ENCODE measurements at regions not wholly inside any gene's neighbourhood (a gene's known extent, or its start where the extent isn't known, plus 50 kb on each side); places are given as distances from the start of the nearest gene placed in this dataset.

- 89% methylated on average over 1 of the region's 1 CpG for WGBS
- Histone ChIP-seq H3K4me3 (no peak overlapping the region), H3K4me1 (no peaks in the 10 kb centered on the region), H3K36me3 (no peaks in the 10 kb centered on the region), H3K27ac (no peak overlapping the region), H3K9me3 (no peaks in the 10 kb centered on the region), H3K27me3 (no peaks in the 10 kb centered on the region)
- TF ChIP-seq EP300 (IDR thresholded peaks at IDR 0.05) = no peak
- no peak for TF ChIP-seq POLR2A (IDR thresholded peaks at IDR 0.05)
- no peak for TF ChIP-seq POLR2AphosphoS5 (IDR thresholded peaks at IDR 0.05)
- TF ChIP-seq CTCF (IDR thresholded peaks at IDR 0.05) = no peak
- no peak for DNase-seq (ENCODE audit: low spot score in 2 of 2)
Measured at GRCh38 chr18:29693334-29693733, 1349.2 kb downstream of the DSC3 start.

DNA sequence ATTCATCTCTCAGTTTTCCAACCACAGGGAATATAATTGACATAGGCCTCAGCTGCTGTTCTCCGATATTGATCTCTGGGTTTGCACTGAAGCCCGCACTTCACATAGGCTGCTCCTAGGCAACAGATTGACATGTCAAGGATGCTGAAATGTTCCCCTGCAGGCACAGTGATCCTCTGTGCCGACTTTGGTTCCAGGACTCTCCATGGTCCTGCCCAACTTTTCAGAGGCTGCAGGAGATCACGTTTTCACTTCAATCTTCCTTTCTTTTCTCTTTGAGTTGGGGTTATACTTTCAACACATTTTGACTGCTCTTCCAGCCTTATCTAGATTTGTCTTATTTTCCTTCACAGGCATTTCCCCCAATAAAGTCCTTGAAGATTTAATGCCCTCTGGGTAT lies 1361.0 kb downstream of the DSC3 start:
- WGBS = 70% methylated on average over 4 of the region's 4 CpGs
- Histone ChIP-seq H3K27ac (no peak overlapping the region), H3K4me3 (no peak overlapping the region), H3K9me3 (no peaks in the 10 kb centered on the region), H3K27me3 (no peaks in the 10 kb centered on the region), H3K36me3 (no peaks in the 10 kb centered on the region), H3K4me1 (no peaks in the 10 kb centered on the region)
- no peak for TF ChIP-seq POLR2AphosphoS5 (IDR thresholded peaks at IDR 0.05)
- no peak for TF ChIP-seq POLR2A (IDR thresholded peaks at IDR 0.05)
- TF ChIP-seq CTCF (IDR thresholded peaks at IDR 0.05) = no peak
- TF ChIP-seq EP300 (IDR thresholded peaks at IDR 0.05) = no peak
- DNase-seq (ENCODE audit: low spot score in 2 of 2) = no peak

DNA sequence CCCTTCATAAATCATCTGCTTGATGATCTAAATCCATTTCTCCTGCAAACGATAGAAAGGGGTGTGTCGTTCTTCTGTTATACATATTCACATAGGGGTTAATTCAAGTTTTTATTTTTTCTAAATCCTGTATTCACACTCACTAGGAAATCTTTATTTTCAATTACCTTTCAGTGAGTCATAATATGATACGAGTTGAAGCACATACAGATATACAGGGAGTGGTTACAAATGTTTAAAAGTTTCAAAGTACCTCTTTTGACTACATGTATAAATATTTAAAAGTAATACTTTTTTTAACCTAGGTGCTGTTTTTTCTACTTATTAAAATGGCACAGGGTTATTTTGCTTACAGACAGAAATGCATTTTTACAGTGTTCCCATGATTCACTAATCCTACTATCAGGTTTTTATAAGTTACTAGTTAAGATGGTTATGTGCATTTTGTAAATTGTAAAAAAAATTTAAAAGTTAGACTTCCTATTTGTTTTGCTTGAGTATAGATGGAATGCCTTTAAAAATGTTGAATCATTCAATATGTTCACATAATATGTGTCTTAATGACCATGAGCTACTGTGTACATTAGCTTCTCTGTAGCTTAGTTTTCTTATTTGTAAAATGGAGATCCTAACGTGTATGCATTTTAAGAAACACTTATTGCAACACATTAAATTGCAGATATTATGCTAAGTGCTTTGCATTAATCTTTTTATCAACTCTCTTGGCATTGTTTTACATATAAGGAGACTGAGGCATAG lies 1378.1 kb downstream of the DSC3 start:
- Histone ChIP-seq H3K27ac (no peak overlapping the region), H3K9me3 (no peaks in the 10 kb centered on the region), H3K4me3 (no peak overlapping the region), H3K36me3 (no peaks in the 10 kb centered on the region), H3K27me3 (no peaks in the 10 kb centered on the region), H3K4me1 (no peaks in the 10 kb centered on the region)
- WGBS = 13% methylated on average over 4 of the region's 4 CpGs
- DNase-seq (ENCODE audit: low spot score in 2 of 2) = no peak
- TF ChIP-seq EP300 (IDR thresholded peaks at IDR 0.05) (no peak), CTCF (IDR thresholded peaks at IDR 0.05) (no peak), POLR2AphosphoS5 (IDR thresholded peaks at IDR 0.05) (no peak), POLR2A (IDR thresholded peaks at IDR 0.05) (no peak)

GRCh38 chr18:29661924-29662323 lies 1380.6 kb downstream of the DSC3 start:
- no peak for TF ChIP-seq POLR2AphosphoS5 (IDR thresholded peaks at IDR 0.05)
- TF ChIP-seq EP300 (IDR thresholded peaks at IDR 0.05) = no peak
- TF ChIP-seq CTCF (IDR thresholded peaks at IDR 0.05) = no peak
- no peak for TF ChIP-seq POLR2A (IDR thresholded peaks at IDR 0.05)
- no peaks in the 10 kb centered on the region for H3K4me1 ChIP-seq
- no peaks in the 10 kb centered on the region for H3K27me3 ChIP-seq
- no peak overlapping the region for H3K4me3 ChIP-seq
- no peaks in the 10 kb centered on the region for H3K9me3 ChIP-seq
- 70% methylated on average over 3 of the region's 3 CpGs for WGBS
- H3K36me3 ChIP-seq = no peaks in the 10 kb centered on the region
- no peak overlapping the region for H3K27ac ChIP-seq
- no peak for DNase-seq (ENCODE audit: low spot score in 2 of 2)

GRCh38 chr18:29660777-29661176 lies 1381.8 kb downstream of the DSC3 start:
- TF ChIP-seq EP300 (IDR thresholded peaks at IDR 0.05) (no peak), POLR2A (IDR thresholded peaks at IDR 0.05) (no peak), POLR2AphosphoS5 (IDR thresholded peaks at IDR 0.05) (no peak), CTCF (IDR thresholded peaks at IDR 0.05) (no peak)
- DNase-seq (ENCODE audit: low spot score in 2 of 2) = no peak
- 85% methylated on average over 1 of the region's 1 CpG for WGBS

More at GRCh38 chr18:29660777-29661176, 1381.8 kb downstream of the DSC3 start:
- no peaks in the 10 kb centered on the region for H3K27me3 ChIP-seq
- H3K36me3 ChIP-seq = no peaks in the 10 kb centered on the region
- no peak overlapping the region for H3K4me3 ChIP-seq
- no peak overlapping the region for H3K27ac ChIP-seq
- H3K9me3 ChIP-seq = no peaks in the 10 kb centered on the region
- H3K4me1 ChIP-seq = no peaks in the 10 kb centered on the region
